Adrenal gland (tissue), 5 donors: ENCODE measurements at regions not wholly inside any gene's neighbourhood (a gene's known extent, or its start where the extent isn't known, plus 50 kb on each side); places are given as distances from the start of the nearest gene placed in this dataset.

Experiments used
- CTCF ChIP-seq, 6 experiments: fragments of 450-650 bp in 4 of 6; fragments of 200-600 bp in 2 of 6; sonication (generic) in 1 of 6; IDR thresholded peaks; 1 replicate in 5 of 6; 2 replicates in 1 of 6; pipeline versions ENCODE4 v1.5.1 to v1.8.0; 2016 to 2021; ENCODE audit warnings: antibody characterized with exemption in 6 of 6, mild to moderate bottlenecking in 2 of 6, moderate library complexity in 1 of 6
- POLR2A ChIP-seq, 2 donors: fragments of 450-650 bp; IDR thresholded peaks; one replicate each; pipeline ENCODE4 v1.6.1; 2017; ENCODE audit warnings: antibody characterized with exemption in 2 of 2, mild to moderate bottlenecking in 2 of 2, moderate library complexity in 1 of 2
- donor health status: DM: no; HTN: no; CAD: no.

DNA sequence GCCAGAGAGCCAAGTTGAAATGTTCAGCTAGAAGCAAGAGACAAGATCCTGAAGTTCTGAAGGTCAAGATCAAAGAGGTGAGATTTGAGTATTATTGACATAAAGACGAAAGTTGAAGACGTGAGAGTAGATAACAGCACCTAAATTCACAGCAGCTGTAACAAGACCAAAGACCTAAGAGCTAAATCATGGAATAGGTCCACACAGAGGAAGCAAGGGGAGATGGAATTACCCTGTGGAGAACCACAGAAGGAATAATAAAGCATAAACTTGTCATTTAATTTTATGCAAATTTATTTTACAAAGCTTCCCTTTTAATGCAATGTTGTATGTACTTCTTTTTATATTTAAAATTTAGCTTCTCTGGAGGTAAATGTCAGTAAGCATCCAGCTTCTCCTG, 523.7 kb downstream of the NR2F1-AS1 start:
- TF ChIP-seq CTCF (IDR thresholded peaks at IDR 0.05): no peak
- no peak for TF ChIP-seq POLR2A (IDR thresholded peaks at IDR 0.05)
